ENCODE measurements at regions not wholly inside any gene's neighbourhood (a gene's known extent, or its start where the extent isn't known, plus 50 kb on each side); places are given as distances from the start of the nearest gene placed in this dataset.

DNA sequence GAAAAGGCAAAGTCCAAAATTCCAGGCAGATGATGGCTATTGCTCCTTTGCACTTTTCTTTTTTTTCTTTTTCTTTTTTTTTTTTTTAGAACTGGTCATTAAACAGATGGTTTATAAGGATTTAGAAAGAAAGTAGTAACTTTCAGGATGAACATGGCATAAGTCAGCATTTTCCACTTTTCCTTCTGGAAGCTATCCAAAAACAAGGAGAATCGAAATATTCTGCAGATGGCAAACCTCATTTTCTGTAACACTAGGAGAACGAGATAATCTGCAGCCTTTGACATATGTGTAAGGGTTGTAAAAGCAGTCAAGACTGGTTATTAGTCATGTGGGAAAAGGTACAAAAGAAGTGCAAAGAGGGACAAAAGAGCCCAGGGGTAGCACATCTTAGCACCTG is 69.1 kb upstream of the PUM3 start:
- Histone ChIP-seq H3K79me2 (ENCODE audit: insufficient read depth, low read length) (no peaks in the 10 kb centered on the region), H2AFZ (ENCODE audit: low read depth, low read length, poor library complexity, severe bottlenecking) (no peak overlapping the region), H3K9me3 (ENCODE audit: control insufficient read depth in 1 of 2, insufficient read depth in 1 of 2, low read depth in 1 of 2, low read length in 2 of 2) (no peaks in the 10 kb centered on the region), H3K36me3 (ENCODE audit: control insufficient read depth in 1 of 2, insufficient read depth in 2 of 2, low read length in 2 of 2) (no peaks in the 10 kb centered on the region), H3K4me3 (replicated peaks in 1 of 2; ENCODE audit: low read depth in 1 of 2, low read length in 2 of 2) (no peak overlapping the region), H3K9me2 (ENCODE audit: insufficient read depth) (no peaks in the 10 kb centered on the region), H3K4me2 (ENCODE audit: low read length) (no peak overlapping the region), H3K9ac (ENCODE audit: low read length) (no peak overlapping the region), H3K4me1 (ENCODE audit: control insufficient read depth in 1 of 2, insufficient read depth in 2 of 2, low read length in 2 of 2) (no peaks in the 10 kb centered on the region), H3K27ac (ENCODE audit: low read depth, low read length) (no peak overlapping the region), H4K20me1 (ENCODE audit: insufficient read depth) (no peaks in the 10 kb centered on the region), H3K27me3 (ENCODE audit: insufficient read depth, low read length) (peaks cover 50% of the 10 kb centered on the region)
- TF ChIP-seq SP1 (IDR thresholded peaks at IDR 0.05; ENCODE audit: low read depth) (no peak), ZNF274 (IDR thresholded peaks at IDR 0.05; ENCODE audit: low read depth, low read length) (no peak), CEBPB (IDR thresholded peaks at IDR 0.05; ENCODE audit: low read depth) (no peak), EZH2phosphoT487 (IDR thresholded peaks at IDR 0.05; ENCODE audit: borderline replicate concordance) (no peak), SIN3A (IDR thresholded peaks at IDR 0.05; ENCODE audit: low read depth) (no peak), CBX3 (IDR thresholded peaks at IDR 0.05; ENCODE audit: low read depth) (no peak), SRF (IDR thresholded peaks at IDR 0.05; ENCODE audit: low read depth) (no peak), EZH2 (IDR thresholded peaks at IDR 0.05) (no peak), EGR1 (IDR thresholded peaks at IDR 0.05; ENCODE audit: low read depth) (no peak)
- TF ChIP-seq, protein P1, sequence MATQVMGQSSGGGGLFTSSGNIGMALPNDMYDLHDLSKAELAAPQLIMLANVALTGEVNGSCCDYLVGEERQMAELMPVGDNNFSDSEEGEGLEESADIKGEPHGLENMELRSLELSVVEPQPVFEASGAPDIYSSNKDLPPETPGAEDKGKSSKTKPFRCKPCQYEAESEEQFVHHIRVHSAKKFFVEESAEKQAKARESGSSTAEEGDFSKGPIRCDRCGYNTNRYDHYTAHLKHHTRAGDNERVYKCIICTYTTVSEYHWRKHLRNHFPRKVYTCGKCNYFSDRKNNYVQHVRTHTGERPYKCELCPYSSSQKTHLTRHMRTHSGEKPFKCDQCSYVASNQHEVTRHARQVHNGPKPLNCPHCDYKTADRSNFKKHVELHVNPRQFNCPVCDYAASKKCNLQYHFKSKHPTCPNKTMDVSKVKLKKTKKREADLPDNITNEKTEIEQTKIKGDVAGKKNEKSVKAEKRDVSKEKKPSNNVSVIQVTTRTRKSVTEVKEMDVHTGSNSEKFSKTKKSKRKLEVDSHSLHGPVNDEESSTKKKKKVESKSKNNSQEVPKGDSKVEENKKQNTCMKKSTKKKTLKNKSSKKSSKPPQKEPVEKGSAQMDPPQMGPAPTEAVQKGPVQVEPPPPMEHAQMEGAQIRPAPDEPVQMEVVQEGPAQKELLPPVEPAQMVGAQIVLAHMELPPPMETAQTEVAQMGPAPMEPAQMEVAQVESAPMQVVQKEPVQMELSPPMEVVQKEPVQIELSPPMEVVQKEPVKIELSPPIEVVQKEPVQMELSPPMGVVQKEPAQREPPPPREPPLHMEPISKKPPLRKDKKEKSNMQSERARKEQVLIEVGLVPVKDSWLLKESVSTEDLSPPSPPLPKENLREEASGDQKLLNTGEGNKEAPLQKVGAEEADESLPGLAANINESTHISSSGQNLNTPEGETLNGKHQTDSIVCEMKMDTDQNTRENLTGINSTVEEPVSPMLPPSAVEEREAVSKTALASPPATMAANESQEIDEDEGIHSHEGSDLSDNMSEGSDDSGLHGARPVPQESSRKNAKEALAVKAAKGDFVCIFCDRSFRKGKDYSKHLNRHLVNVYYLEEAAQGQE (IDR thresholded peaks at IDR 0.05; ENCODE audit: low read depth): no peak
- DNase-seq (ENCODE audit: low read depth, low spot score): no peak
- intact Hi-C loops (cut with micrococcal nuclease): no loop called here
- ChIA-PET RAD21 (ENCODE audit: low non-redundant PET in 1 of 2, low total read pairs in 2 of 2, uncharacterized antibody in 2 of 2, unreplicated experiment in 2 of 2) (no interaction called here), POLR2A (no interaction called here), CTCF (no interaction called here)
- no peak for ATAC-seq
- BruUV-seq (replicated peaks): no TSS peak

Data from HCT116 (cell line).